ENCODE measurements at regions not wholly inside any gene's neighbourhood (a gene's known extent, or its start where the extent isn't known, plus 50 kb on each side); places are given as distances from the start of the nearest gene placed in this dataset.

- DNase-seq (ENCODE audit: low read depth), result no peak
- TF ChIP-seq CTCF (IDR thresholded peaks at IDR 0.05; ENCODE audit: insufficient read depth, low read depth, low read length, missing control alignments), result no peak
- H3K4me3 ChIP-seq (ENCODE audit: low read depth, low read length), result no peak overlapping the region
These were observed 177.3 kb upstream of the TMEM72 start for GRCh38 chr10:44733501-44734488.

- no peak overlapping the region for H3K4me3 ChIP-seq (ENCODE audit: low read depth, low read length)
- DNase-seq (ENCODE audit: low read depth), result no peak
- TF ChIP-seq CTCF (IDR thresholded peaks at IDR 0.05; ENCODE audit: insufficient read depth, low read depth, low read length, missing control alignments), result no peak
These were observed 168.9 kb upstream of the TMEM72 start for GRCh38 chr10:44742248-44742647.

GRCh38 chr10:44743535-44743934 lies 167.6 kb upstream of the TMEM72 start:
- DNase-seq (ENCODE audit: low read depth), result no peak
- no peak for TF ChIP-seq CTCF (IDR thresholded peaks at IDR 0.05; ENCODE audit: insufficient read depth, low read depth, low read length, missing control alignments)
- no peak overlapping the region for H3K4me3 ChIP-seq (ENCODE audit: low read depth, low read length)

- TF ChIP-seq CTCF (IDR thresholded peaks at IDR 0.05; ENCODE audit: insufficient read depth, low read depth, low read length, missing control alignments), result no peak
- DNase-seq (ENCODE audit: low read depth), result no peak
These were observed 165.2 kb upstream of the TMEM72 start for GRCh38 chr10:44745920-44746319.

GRCh38 chr10:44747593-44748172 lies 163.5 kb upstream of the TMEM72 start:
- TF ChIP-seq CTCF (IDR thresholded peaks at IDR 0.05; ENCODE audit: insufficient read depth, low read depth, low read length, missing control alignments), result no peak
- H3K4me3 ChIP-seq (ENCODE audit: low read depth, low read length), result no peak overlapping the region
- DNase-seq (ENCODE audit: low read depth), result no peak

More at GRCh38 chr10:44745920-44746319, 165.2 kb upstream of the TMEM72 start:
- no peak overlapping the region for H3K4me3 ChIP-seq (ENCODE audit: low read depth, low read length)

- no peak for DNase-seq (ENCODE audit: low read depth)
- no peak overlapping the region for H3K4me3 ChIP-seq (ENCODE audit: low read depth, low read length)
These were observed 162.0 kb upstream of the TMEM72 start for GRCh38 chr10:44749151-44749550.

More at GRCh38 chr10:44749151-44749550, 162.0 kb upstream of the TMEM72 start:
- no peak for TF ChIP-seq CTCF (IDR thresholded peaks at IDR 0.05; ENCODE audit: insufficient read depth, low read depth, low read length, missing control alignments)
